ENCODE measurements at regions not wholly inside any gene's neighbourhood (a gene's known extent, or its start where the extent isn't known, plus 50 kb on each side); places are given as distances from the start of the nearest gene placed in this dataset.

GRCh38 chr3:153614140-153614539, 452.1 kb downstream of the RAP2B start:
- ChIA-PET CTCF (interaction anchor here (1.4 to 2.1 kb wide), 2 partner anchors 10 to 16 kb away, joined by 4 read pairs; no protein-coding TSS in a partner anchor), POLR2A (no interaction called here)
- Histone ChIP-seq H3K4me1 (ENCODE audit: control extremely low read depth in 1 of 4, control insufficient read depth in 4 of 4, insufficient read depth in 4 of 4, low read length in 3 of 4) (no peaks in the 10 kb centered on the region), H3K4me3 (ENCODE audit: control insufficient read depth in 1 of 7, extremely low read depth in 1 of 7, insufficient read depth in 4 of 7, low read depth in 2 of 7, low read length in 6 of 7) (no peak overlapping the region), H3K36me3 (ENCODE audit: control insufficient read depth in 4 of 4, insufficient read depth in 4 of 4, low read length in 3 of 4) (no peaks in the 10 kb centered on the region), H3K27me3 (replicated peaks in 2 of 5; ENCODE audit: control insufficient read depth in 4 of 5, insufficient read depth in 5 of 5, low read length in 4 of 5) (no peaks in the 10 kb centered on the region), H3K9me3 (ENCODE audit: control extremely low read depth in 1 of 5, control insufficient read depth in 4 of 5, insufficient read depth in 2 of 5, low read depth in 1 of 5, low read length in 4 of 5) (no peaks in the 10 kb centered on the region), H3K27ac (ENCODE audit: insufficient read depth in 1 of 2, low read depth in 1 of 2, low read length in 2 of 2, poor library complexity in 1 of 2, severe bottlenecking in 2 of 2) (no peak overlapping the region)
- no CpG with 5 or more reads among the region's 1 CpG for WGBS (ENCODE audit: insufficient coverage)
- DNase-seq: no peak

- Histone ChIP-seq H3K4me3 (ENCODE audit: control insufficient read depth in 1 of 7, extremely low read depth in 1 of 7, insufficient read depth in 4 of 7, low read depth in 2 of 7, low read length in 6 of 7) (no peak overlapping the region), H3K4me1 (ENCODE audit: control extremely low read depth in 1 of 4, control insufficient read depth in 4 of 4, insufficient read depth in 4 of 4, low read length in 3 of 4) (no peaks in the 10 kb centered on the region), H3K27me3 (replicated peaks in 2 of 5; ENCODE audit: control insufficient read depth in 4 of 5, insufficient read depth in 5 of 5, low read length in 4 of 5) (no peaks in the 10 kb centered on the region), H3K36me3 (ENCODE audit: control insufficient read depth in 4 of 4, insufficient read depth in 4 of 4, low read length in 3 of 4) (no peaks in the 10 kb centered on the region), H3K27ac (ENCODE audit: insufficient read depth in 1 of 2, low read depth in 1 of 2, low read length in 2 of 2, poor library complexity in 1 of 2, severe bottlenecking in 2 of 2) (no peak overlapping the region), H3K9me3 (ENCODE audit: control extremely low read depth in 1 of 5, control insufficient read depth in 4 of 5, insufficient read depth in 2 of 5, low read depth in 1 of 5, low read length in 4 of 5) (no peaks in the 10 kb centered on the region)
- ChIA-PET CTCF (interaction anchor here (2.1 kb wide), 1 partner anchor 9 kb away, joined by 4 read pairs; no protein-coding TSS in a partner anchor), POLR2A (no interaction called here)
- DNase-seq: no peak
Measured at GRCh38 chr3:153614563-153614962, 452.5 kb downstream of the RAP2B start.

GRCh38 chr3:153615863-153616262, 453.8 kb downstream of the RAP2B start:
- Histone ChIP-seq H3K27me3 (replicated peaks in 2 of 5; ENCODE audit: control insufficient read depth in 4 of 5, insufficient read depth in 5 of 5, low read length in 4 of 5) (no peaks in the 10 kb centered on the region), H3K27ac (ENCODE audit: insufficient read depth in 1 of 2, low read depth in 1 of 2, low read length in 2 of 2, poor library complexity in 1 of 2, severe bottlenecking in 2 of 2) (no peak overlapping the region), H3K36me3 (ENCODE audit: control insufficient read depth in 4 of 4, insufficient read depth in 4 of 4, low read length in 3 of 4) (no peaks in the 10 kb centered on the region), H3K9me3 (ENCODE audit: control extremely low read depth in 1 of 5, control insufficient read depth in 4 of 5, insufficient read depth in 2 of 5, low read depth in 1 of 5, low read length in 4 of 5) (peaks cover 0 to 4% (median 0%) of the 10 kb centered on the region in 5 experiments), H3K4me1 (ENCODE audit: control extremely low read depth in 1 of 4, control insufficient read depth in 4 of 4, insufficient read depth in 4 of 4, low read length in 3 of 4) (no peaks in the 10 kb centered on the region), H3K4me3 (ENCODE audit: control insufficient read depth in 1 of 7, extremely low read depth in 1 of 7, insufficient read depth in 4 of 7, low read depth in 2 of 7, low read length in 6 of 7) (no peak overlapping the region)
- POLR2A ChIA-PET: no interaction called here
- 100% methylated on average over 1 of the region's 1 CpG for WGBS (ENCODE audit: insufficient coverage)
- CTCF ChIA-PET: no interaction called here
- no peak for DNase-seq

GRCh38 chr3:153617463-153617862, 455.4 kb downstream of the RAP2B start:
- no CpG with 5 or more reads among the region's 1 CpG for WGBS (ENCODE audit: insufficient coverage)
- no peak for DNase-seq
- Histone ChIP-seq H3K36me3 (ENCODE audit: control insufficient read depth in 4 of 4, insufficient read depth in 4 of 4, low read length in 3 of 4) (no peaks in the 10 kb centered on the region), H3K4me3 (ENCODE audit: control insufficient read depth in 1 of 7, extremely low read depth in 1 of 7, insufficient read depth in 4 of 7, low read depth in 2 of 7, low read length in 6 of 7) (no peak overlapping the region), H3K27ac (ENCODE audit: insufficient read depth in 1 of 2, low read depth in 1 of 2, low read length in 2 of 2, poor library complexity in 1 of 2, severe bottlenecking in 2 of 2) (no peak overlapping the region), H3K27me3 (replicated peaks in 2 of 5; ENCODE audit: control insufficient read depth in 4 of 5, insufficient read depth in 5 of 5, low read length in 4 of 5) (no peaks in the 10 kb centered on the region), H3K4me1 (ENCODE audit: control extremely low read depth in 1 of 4, control insufficient read depth in 4 of 4, insufficient read depth in 4 of 4, low read length in 3 of 4) (peaks cover 3 to 8% (median 5%) of the 10 kb centered on the region in 4 experiments), H3K9me3 (ENCODE audit: control extremely low read depth in 1 of 5, control insufficient read depth in 4 of 5, insufficient read depth in 2 of 5, low read depth in 1 of 5, low read length in 4 of 5) (peaks cover 0 to 4% (median 0%) of the 10 kb centered on the region in 5 experiments)
- POLR2A ChIA-PET: no interaction called here
- CTCF ChIA-PET: interaction anchor here (1.7 kb wide), 1 partner anchor 20 kb away, joined by 4 read pairs; no protein-coding TSS in a partner anchor

- CTCF ChIA-PET: no interaction called here
- no peak overlapping the region for H3K27ac ChIP-seq (ENCODE audit: insufficient read depth in 1 of 2, low read depth in 1 of 2, low read length in 2 of 2, poor library complexity in 1 of 2, severe bottlenecking in 2 of 2)
- H3K27me3 ChIP-seq (replicated peaks in 2 of 5; ENCODE audit: control insufficient read depth in 4 of 5, insufficient read depth in 5 of 5, low read length in 4 of 5): no peaks in the 10 kb centered on the region
- H3K9me3 ChIP-seq (ENCODE audit: control extremely low read depth in 1 of 5, control insufficient read depth in 4 of 5, insufficient read depth in 2 of 5, low read depth in 1 of 5, low read length in 4 of 5): peaks cover 0 to 4% (median 0%) of the 10 kb centered on the region in 5 experiments
- H3K4me3 ChIP-seq (ENCODE audit: control insufficient read depth in 1 of 7, extremely low read depth in 1 of 7, insufficient read depth in 4 of 7, low read depth in 2 of 7, low read length in 6 of 7): no peak overlapping the region
- peaks cover 3 to 9% (median 6%) of the 10 kb centered on the region in 4 experiments for H3K4me1 ChIP-seq (ENCODE audit: control extremely low read depth in 1 of 4, control insufficient read depth in 4 of 4, insufficient read depth in 4 of 4, low read length in 3 of 4)
- DNase-seq: no peak
- 93% methylated on average over 3 of the region's 3 CpGs for WGBS (ENCODE audit: insufficient coverage)
- no peaks in the 10 kb centered on the region for H3K36me3 ChIP-seq (ENCODE audit: control insufficient read depth in 4 of 4, insufficient read depth in 4 of 4, low read length in 3 of 4)
- POLR2A ChIA-PET: no interaction called here
Measured at GRCh38 chr3:153618176-153618575, 456.1 kb downstream of the RAP2B start.

- WGBS (ENCODE audit: insufficient coverage): 100% methylated on average over 1 of the region's 2 CpGs
- no peaks in the 10 kb centered on the region for H3K27me3 ChIP-seq (replicated peaks in 2 of 5; ENCODE audit: control insufficient read depth in 4 of 5, insufficient read depth in 5 of 5, low read length in 4 of 5)
- CTCF ChIA-PET: no interaction called here
- peaks cover 0 to 4% (median 0%) of the 10 kb centered on the region in 5 experiments for H3K9me3 ChIP-seq (ENCODE audit: control extremely low read depth in 1 of 5, control insufficient read depth in 4 of 5, insufficient read depth in 2 of 5, low read depth in 1 of 5, low read length in 4 of 5)
- DNase-seq: no peak
- no peak overlapping the region for H3K4me3 ChIP-seq (ENCODE audit: control insufficient read depth in 1 of 7, extremely low read depth in 1 of 7, insufficient read depth in 4 of 7, low read depth in 2 of 7, low read length in 6 of 7)
- H3K4me1 ChIP-seq (ENCODE audit: control extremely low read depth in 1 of 4, control insufficient read depth in 4 of 4, insufficient read depth in 4 of 4, low read length in 3 of 4): peaks cover 3 to 14% (median 6%) of the 10 kb centered on the region in 4 experiments
- POLR2A ChIA-PET: no interaction called here
- no peak overlapping the region for H3K27ac ChIP-seq (ENCODE audit: insufficient read depth in 1 of 2, low read depth in 1 of 2, low read length in 2 of 2, poor library complexity in 1 of 2, severe bottlenecking in 2 of 2)
- no peaks in the 10 kb centered on the region for H3K36me3 ChIP-seq (ENCODE audit: control insufficient read depth in 4 of 4, insufficient read depth in 4 of 4, low read length in 3 of 4)
Measured at GRCh38 chr3:153619268-153619667, 457.2 kb downstream of the RAP2B start.

GRCh38 chr3:153621953-153622352, 459.9 kb downstream of the RAP2B start:
- ChIA-PET CTCF (no interaction called here), POLR2A (no interaction called here)
- Histone ChIP-seq H3K27me3 (replicated peaks in 2 of 5; ENCODE audit: control insufficient read depth in 4 of 5, insufficient read depth in 5 of 5, low read length in 4 of 5) (no peaks in the 10 kb centered on the region), H3K4me3 (ENCODE audit: control insufficient read depth in 1 of 7, extremely low read depth in 1 of 7, insufficient read depth in 4 of 7, low read depth in 2 of 7, low read length in 6 of 7) (no peak overlapping the region), H3K4me1 (ENCODE audit: control extremely low read depth in 1 of 4, control insufficient read depth in 4 of 4, insufficient read depth in 4 of 4, low read length in 3 of 4) (peaks cover 3 to 17% (median 6%) of the 10 kb centered on the region in 4 experiments), H3K9me3 (ENCODE audit: control extremely low read depth in 1 of 5, control insufficient read depth in 4 of 5, insufficient read depth in 2 of 5, low read depth in 1 of 5, low read length in 4 of 5) (peaks cover 0 to 4% (median 0%) of the 10 kb centered on the region in 5 experiments), H3K36me3 (ENCODE audit: control insufficient read depth in 4 of 4, insufficient read depth in 4 of 4, low read length in 3 of 4) (no peaks in the 10 kb centered on the region), H3K27ac (ENCODE audit: insufficient read depth in 1 of 2, low read depth in 1 of 2, low read length in 2 of 2, poor library complexity in 1 of 2, severe bottlenecking in 2 of 2) (no peak overlapping the region)
- peak in 1 of 3 donors; percentile 24 for DNase-seq
- no CpG with 5 or more reads among the region's 2 CpGs for WGBS (ENCODE audit: insufficient coverage)
